Esophagus squamous epithelium (tissue), 5 donors: ENCODE measurements at regions not wholly inside any gene's neighbourhood (a gene's known extent, or its start where the extent isn't known, plus 50 kb on each side); places are given as distances from the start of the nearest gene placed in this dataset.
"Not testable (repeated sequence)": the region's sequence is repeated elsewhere in the genome, so short reads cannot be mapped to it uniquely, and the experiment has no call there.

Source experiments
- DNase-seq: peaks from one replicate; lab custom pipeline; 2025; lab: John Stamatoyannopoulos, UW
- H3K27ac ChIP-seq, 4 donors: fragments of 200-600 bp; sonication (generic); one replicate each; pipeline ENCODE4 v1.5.1; 2016 to 2019; ENCODE audit warnings: mild to moderate bottlenecking in 1 of 4
- H3K27me3 ChIP-seq, 4 donors: fragments of 200-600 bp; sonication (generic); 1 replicate in 3 of 4; 2 replicates in 1 of 4; pipeline versions ENCODE4 v1.5.1 to v1.6.0; 2017 to 2021; ENCODE audit warnings: antibody characterized with exemption in 1 of 4
- H3K36me3 ChIP-seq, 3 donors: fragments of 200-600 bp; sonication (generic); one replicate each; pipeline ENCODE4 v1.5.1; 2016 to 2019
- H3K4me1 ChIP-seq, 3 donors: fragments of 200-600 bp; sonication (generic); one replicate each; pipeline ENCODE4 v1.5.1; 2017 to 2019
- H3K4me3 ChIP-seq, 4 donors: fragments of 200-600 bp; sonication (generic); 1 replicate in 3 of 4; 2 replicates in 1 of 4; pipeline ENCODE4 v1.5.1; 2016 to 2019; ENCODE audit warnings: mild to moderate bottlenecking in 2 of 4, moderate library complexity in 1 of 4
- H3K9me3 ChIP-seq, 3 donors: fragments of 200-600 bp; sonication (generic); one replicate each; pipeline ENCODE4 v1.5.1; 2016 to 2019
- POLR2A ChIP-seq, 4 donors: fragments of 450-650 bp; IDR thresholded peaks; one replicate each; pipeline ENCODE4 v1.6.1; 2017; ENCODE audit warnings: antibody characterized with exemption in 4 of 4, mild to moderate bottlenecking in 4 of 4, moderate library complexity in 3 of 4
- WGBS, 2 donors: methylation state at CpG; one replicate each; pipeline ENCODE4 v1.1.5; 2018; 5-methylcytosine and 5-hydroxymethylcytosine counted together
- intact Hi-C: fragments of 100-400 bp; cut with DNase I; formaldehyde crosslinking; loops from one replicate; pipeline ENCODE4 v1.15.0; 2022
- TF ChIP-seq, protein P1 (sequence below), 6 experiments: fragments of 450-650 bp in 4 of 6; fragments of 200-600 bp in 2 of 6; sonication (generic) in 2 of 6; IDR thresholded peaks; one replicate each; pipeline ENCODE4 v1.5.1; 2016 to 2019; ENCODE audit warnings: antibody characterized with exemption in 6 of 6, mild to moderate bottlenecking in 4 of 6, moderate library complexity in 4 of 6
- donor health status: DM: yes; HTN: yes; CAD: no.

DNA sequence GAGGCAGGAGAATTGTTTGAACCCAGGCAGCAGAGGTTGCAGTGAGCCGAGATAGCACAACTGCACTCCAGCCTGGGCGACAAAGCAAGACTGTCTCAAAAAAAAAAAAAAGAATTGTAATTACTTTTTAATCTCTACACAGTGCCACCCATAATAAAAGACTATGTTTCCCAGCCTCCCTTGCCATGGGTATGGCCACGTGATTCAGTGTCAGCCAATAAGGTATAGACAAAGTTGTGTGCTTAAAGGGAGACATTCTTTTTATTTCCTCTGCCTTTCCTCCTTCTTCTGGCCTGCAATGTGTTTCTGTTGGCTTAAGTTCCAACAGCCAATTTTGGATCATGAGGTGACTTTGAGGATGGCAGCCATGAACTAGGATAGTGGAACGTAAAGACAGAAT lies 406.9 kb downstream of the LNPK start:
- no peak overlapping the region for H3K27ac ChIP-seq
- H3K27me3 ChIP-seq = no peaks in the 10 kb centered on the region
- H3K4me3 ChIP-seq = no peak overlapping the region
- intact Hi-C loops = no loop called here
- no peak for TF ChIP-seq POLR2A (IDR thresholded peaks at IDR 0.05)
- TF ChIP-seq, protein P1, sequence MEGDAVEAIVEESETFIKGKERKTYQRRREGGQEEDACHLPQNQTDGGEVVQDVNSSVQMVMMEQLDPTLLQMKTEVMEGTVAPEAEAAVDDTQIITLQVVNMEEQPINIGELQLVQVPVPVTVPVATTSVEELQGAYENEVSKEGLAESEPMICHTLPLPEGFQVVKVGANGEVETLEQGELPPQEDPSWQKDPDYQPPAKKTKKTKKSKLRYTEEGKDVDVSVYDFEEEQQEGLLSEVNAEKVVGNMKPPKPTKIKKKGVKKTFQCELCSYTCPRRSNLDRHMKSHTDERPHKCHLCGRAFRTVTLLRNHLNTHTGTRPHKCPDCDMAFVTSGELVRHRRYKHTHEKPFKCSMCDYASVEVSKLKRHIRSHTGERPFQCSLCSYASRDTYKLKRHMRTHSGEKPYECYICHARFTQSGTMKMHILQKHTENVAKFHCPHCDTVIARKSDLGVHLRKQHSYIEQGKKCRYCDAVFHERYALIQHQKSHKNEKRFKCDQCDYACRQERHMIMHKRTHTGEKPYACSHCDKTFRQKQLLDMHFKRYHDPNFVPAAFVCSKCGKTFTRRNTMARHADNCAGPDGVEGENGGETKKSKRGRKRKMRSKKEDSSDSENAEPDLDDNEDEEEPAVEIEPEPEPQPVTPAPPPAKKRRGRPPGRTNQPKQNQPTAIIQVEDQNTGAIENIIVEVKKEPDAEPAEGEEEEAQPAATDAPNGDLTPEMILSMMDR (IDR thresholded peaks at IDR 0.05) = no peak
- 82 to 84% methylated on average over 4 of the region's 4 CpGs for WGBS, 2 donors
- no peaks in the 10 kb centered on the region for H3K36me3 ChIP-seq
- no peaks in the 10 kb centered on the region for H3K4me1 ChIP-seq
- DNase-seq = no peak
- no peaks in the 10 kb centered on the region for H3K9me3 ChIP-seq

DNA sequence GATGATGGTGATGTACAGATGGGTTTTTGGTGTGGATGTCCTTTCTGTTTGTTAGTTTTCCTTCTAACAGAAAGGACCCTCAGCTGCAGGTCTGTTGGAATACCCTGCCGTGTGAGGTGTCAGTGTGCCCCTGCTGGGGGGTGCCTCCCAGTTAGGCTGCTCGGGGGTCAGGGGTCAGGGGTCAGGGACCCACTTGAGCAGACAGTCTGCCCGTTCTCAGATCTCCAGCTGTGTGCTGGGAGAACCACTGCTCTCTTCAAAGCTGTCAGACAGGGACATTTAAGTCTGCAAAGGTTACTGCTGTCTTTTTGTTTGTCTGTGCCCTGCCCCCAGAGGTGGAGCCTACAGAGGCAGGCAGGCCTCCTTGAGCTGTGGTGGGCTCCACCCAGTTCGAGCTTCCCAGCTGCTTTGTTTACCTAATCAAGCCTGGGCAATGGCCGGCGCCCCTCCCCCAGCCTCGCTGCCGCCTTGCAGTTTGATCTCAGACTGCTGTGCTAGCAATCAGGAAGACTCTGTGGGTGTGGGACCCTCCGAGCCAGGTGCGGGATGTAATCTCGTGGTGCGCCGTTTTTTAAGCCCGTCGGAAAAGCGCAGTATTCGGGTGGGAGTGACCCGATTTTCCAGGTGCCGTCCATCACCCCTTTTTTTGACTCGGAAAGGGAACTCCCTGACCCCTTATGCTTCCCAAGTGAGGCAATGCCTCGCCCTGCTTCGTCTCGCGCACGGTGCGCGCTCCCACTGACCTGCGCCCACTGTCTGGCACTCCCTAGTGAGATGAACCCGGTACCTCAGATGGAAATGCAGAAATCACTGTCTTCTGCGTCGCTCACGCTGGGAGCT lies 408.2 kb downstream of the LNPK start:
- H3K36me3 ChIP-seq, intact Hi-C loops, DNase-seq, H3K27me3 ChIP-seq, H3K9me3 ChIP-seq, H3K4me1 ChIP-seq: not testable (repeated sequence)
- 56 to 80% methylated on average over 17 to 29 of the region's 32 CpGs for WGBS, 2 donors
- Histone ChIP-seq H3K27ac (peak overlapping the region in 1 of 4 donors; percentile 24), H3K4me3 (peak overlapping the region; percentile 15 to 28 (median 16))

DNA sequence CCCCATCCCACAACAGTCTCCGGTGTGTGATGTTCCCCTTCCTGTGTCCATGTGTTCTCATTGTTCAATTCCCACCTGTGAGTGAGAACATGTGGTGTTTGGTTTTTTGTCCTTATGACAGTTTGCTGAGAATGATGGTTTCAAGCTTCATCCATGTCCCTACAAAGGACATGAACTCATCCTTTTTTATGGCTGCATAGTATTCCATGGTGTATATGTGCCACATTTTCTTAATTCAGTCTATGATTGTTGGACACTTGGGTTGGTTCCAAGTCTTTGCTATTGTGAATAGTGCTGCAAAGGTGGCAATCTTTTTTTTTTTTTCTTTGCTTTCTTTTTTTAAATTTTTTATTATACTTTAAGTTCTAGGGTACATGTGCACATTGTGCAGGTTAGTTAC lies 406.7 kb upstream of the ATP5MC3 start:
- H3K4me1 ChIP-seq, H3K9me3 ChIP-seq, H3K27ac ChIP-seq, H3K36me3 ChIP-seq, H3K4me3 ChIP-seq, intact Hi-C loops, DNase-seq, H3K27me3 ChIP-seq: not testable (repeated sequence)
- WGBS, 2 donors = 78 to 100% methylated on average over 1 of the region's 1 CpG

DNA sequence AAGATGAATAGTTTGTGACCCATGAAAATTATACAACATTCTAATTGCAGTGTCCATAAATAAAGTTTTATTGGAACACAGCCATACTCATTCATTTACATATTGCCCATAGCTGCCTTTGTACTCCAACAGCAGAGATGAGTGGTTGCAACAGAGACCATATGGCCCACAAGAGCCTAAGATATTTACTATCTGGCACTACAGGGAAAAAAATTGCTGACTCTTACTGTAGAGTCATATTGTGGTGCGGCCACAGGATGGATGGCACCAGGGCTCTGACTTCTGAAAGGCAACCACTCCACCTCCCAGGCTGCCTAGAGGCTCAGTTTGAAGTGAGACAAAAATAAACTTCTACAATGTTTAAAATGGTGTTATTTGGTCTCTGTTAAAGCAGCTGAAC lies 404.0 kb upstream of the ATP5MC3 start:
- TF ChIP-seq, protein P1 (IDR thresholded peaks at IDR 0.05) = no peak
- no peak for TF ChIP-seq POLR2A (IDR thresholded peaks at IDR 0.05)
- no peak overlapping the region for H3K27ac ChIP-seq
- DNase-seq = no peak
- no peaks in the 10 kb centered on the region for H3K36me3 ChIP-seq
- intact Hi-C loops = no loop called here
- H3K4me3 ChIP-seq = no peak overlapping the region
- H3K4me1 ChIP-seq = no peaks in the 10 kb centered on the region
- H3K27me3 ChIP-seq = no peaks in the 10 kb centered on the region
- WGBS, 2 donors = 83 to 90% methylated on average over 1 of the region's 1 CpG
- H3K9me3 ChIP-seq = no peaks in the 10 kb centered on the region

DNA sequence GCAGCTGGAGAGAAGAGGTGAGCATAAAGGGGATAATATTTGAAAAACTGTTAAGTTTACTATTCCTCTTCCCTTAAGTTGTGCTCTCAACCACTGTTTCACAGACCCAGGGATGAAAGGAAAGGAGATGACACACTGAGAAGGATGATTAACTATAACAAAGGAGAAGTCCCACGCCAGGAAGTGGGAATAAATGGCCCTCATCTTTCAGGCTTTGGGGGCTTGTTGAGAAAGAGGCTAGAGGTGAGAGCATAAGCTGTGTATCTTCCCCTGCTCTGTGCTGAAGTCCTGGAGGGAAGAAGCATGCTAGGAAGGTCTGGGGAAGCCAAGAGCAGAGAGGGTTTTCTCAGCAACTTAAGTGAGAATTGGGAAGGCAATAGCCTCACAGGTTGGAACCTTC lies 399.1 kb upstream of the ATP5MC3 start:
- no peaks in the 10 kb centered on the region for H3K27me3 ChIP-seq
- no peaks in the 10 kb centered on the region for H3K9me3 ChIP-seq
- H3K36me3 ChIP-seq = no peaks in the 10 kb centered on the region
- H3K4me3 ChIP-seq = no peak overlapping the region
- no peak for DNase-seq
- no peaks in the 10 kb centered on the region for H3K4me1 ChIP-seq
- WGBS, 2 donors = 62 to 67% methylated on average over 1 of the region's 1 CpG
- no peak for TF ChIP-seq POLR2A (IDR thresholded peaks at IDR 0.05)
- TF ChIP-seq, protein P1 (IDR thresholded peaks at IDR 0.05) = no peak
- H3K27ac ChIP-seq = no peak overlapping the region
- intact Hi-C loops = no loop called here

DNA sequence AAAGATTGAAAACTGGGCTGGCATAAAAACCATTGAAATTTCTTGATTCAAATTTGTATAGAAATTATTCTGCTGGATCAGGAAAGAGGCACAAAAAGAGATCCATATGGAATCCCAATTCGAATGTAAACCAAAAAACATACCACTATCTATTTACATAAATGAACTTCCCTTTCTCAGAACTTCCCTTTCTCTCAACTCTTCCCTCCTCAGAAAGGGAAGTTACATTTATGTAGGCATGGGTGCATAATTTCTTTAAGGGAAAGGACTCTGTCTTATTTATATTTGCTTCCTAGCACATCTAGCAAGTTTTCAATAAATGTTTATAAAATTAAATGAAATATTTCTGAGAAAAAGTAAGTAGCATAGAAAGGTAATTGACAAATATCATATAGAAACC lies 398.1 kb upstream of the ATP5MC3 start:
- intact Hi-C loops = no loop called here
- no peak for DNase-seq
- TF ChIP-seq, protein P1 (IDR thresholded peaks at IDR 0.05) = no peak
- no peak for TF ChIP-seq POLR2A (IDR thresholded peaks at IDR 0.05)
- no peaks in the 10 kb centered on the region for H3K36me3 ChIP-seq
- H3K4me3 ChIP-seq = no peak overlapping the region
- WGBS, 2 donors = 21 to 56% methylated on average over 1 of the region's 1 CpG
- H3K27ac ChIP-seq = no peak overlapping the region
- H3K27me3 ChIP-seq = no peaks in the 10 kb centered on the region
- H3K4me1 ChIP-seq = no peaks in the 10 kb centered on the region
- H3K9me3 ChIP-seq = no peaks in the 10 kb centered on the region
